Panc1 (cell line): ENCODE measurements at regions not wholly inside any gene's neighbourhood (a gene's known extent, or its start where the extent isn't known, plus 50 kb on each side); places are given as distances from the start of the nearest gene placed in this dataset.

Source experiments
- CTCF ChIP-seq: fragments of 450-650 bp; IDR thresholded peaks from 2 replicates; pipeline ENCODE4 v1.5.1; 2017; ENCODE audit warnings: mild to moderate bottlenecking
- SIN3A ChIP-seq: IDR thresholded peaks from 2 replicates; pipeline ENCODE4 v1.6.1; 2012; ENCODE audit warnings: low read depth, mild to moderate bottlenecking, low read length, moderate library complexity, borderline replicate concordance; ENCODE audit not compliant: insufficient read depth

GRCh38 chr18:41754332-41754731 lies 200.7 kb upstream of the PIK3C3 start:
- no peak for TF ChIP-seq CTCF
- no peak for TF ChIP-seq SIN3A
